K562 (cell line): ENCODE measurements at regions not wholly inside any gene's neighbourhood (a gene's known extent, or its start where the extent isn't known, plus 50 kb on each side); places are given as distances from the start of the nearest gene placed in this dataset.

Experiments
- ATAC-seq: fragments of 200-7000 bp; cut with Tn5 transposase; 3 replicates; pipeline ENCODE4 v1.9.1; 2020; ENCODE audit warnings: moderate library complexity
- BruUV-seq: library from RNA; stranded (reverse); fragments of 400-500 nt; replicated peaks from 2 replicates; lab custom pipeline; 2021; lab: Mats Ljungman, UMichigan
- CTCF ChIA-PET: fragments of 300-600 bp; formaldehyde crosslinking; extraction: SDS; loops from one replicate; lab custom pipeline; 2021; ENCODE audit warnings: low intra/inter-chr PET ratio; lab: Yijun Ruan, JAX
- POLR2A ChIA-PET: fragments of 300-600, 350-650 bp; sonication (Branson Sonifier 250); formaldehyde crosslinking; extraction: SDS; loops from one replicate; lab custom pipeline; 2021; ENCODE audit warnings: antibody characterized with exemption, inconsistent platforms; lab: Yijun Ruan, JAX
- DNase-seq, 4 experiments: peaks; one replicate each; pipeline versions ENCODE4 v3.0.0 to v3.0.0-alpha.2; 2011 to 2018; ENCODE audit warnings: low spot score in 3 of 4, mixed read lengths in 3 of 4; ENCODE audit errors: extremely low read depth in 1 of 4
- FAIRE-seq: peaks from 2 replicates; lab custom pipeline; 2011; peaks lifted over from hg19 to GRCh38; lab: Jason Lieb, UNC
- H2AFZ ChIP-seq: 2 replicates; pipeline ENCODE4 v1.6.0; 2011; ENCODE audit warnings: low read depth, low read length, control low read depth, inconsistent platforms
- H3K27ac ChIP-seq: fragments of 200-600 bp; 3 replicates; pipeline ENCODE4 v1.8.0; 2011; ENCODE audit warnings: low read depth, mild to moderate bottlenecking, control low read depth, inconsistent platforms, low read length, moderate library complexity, mixed read lengths; ENCODE audit errors: extremely low read depth
- H3K27me3 ChIP-seq, 2 experiments: fragments of 300-600 bp in 1 of 2; 2 replicates in 1 of 2; 3 replicates in 1 of 2; pipeline versions ENCODE4 v1.6.0 to v1.8.0; 2011; ENCODE audit warnings: inconsistent platforms in 2 of 2, low read length in 2 of 2, mild to moderate bottlenecking in 1 of 2, mixed read lengths in 1 of 2, moderate library complexity in 1 of 2; ENCODE audit not compliant: control insufficient read depth in 2 of 2, insufficient read depth in 2 of 2
- H3K36me3 ChIP-seq: fragments of 300-600 bp; 3 replicates; pipeline ENCODE4 v1.8.0; 2011; ENCODE audit warnings: mild to moderate bottlenecking, low read length, inconsistent platforms; ENCODE audit not compliant: control insufficient read depth, insufficient read depth
- H3K4me1 ChIP-seq, 2 experiments: fragments of 200-600 bp in 1 of 2; replicated peaks in 1 of 2; 2 replicates in 1 of 2; 3 replicates in 1 of 2; pipeline versions ENCODE4 v1.5.1 to v1.8.0; 2011; ENCODE audit warnings: inconsistent platforms in 2 of 2, low read length in 2 of 2, mild to moderate bottlenecking in 1 of 2, mixed read lengths in 1 of 2, moderate library complexity in 1 of 2; ENCODE audit not compliant: control insufficient read depth in 2 of 2, insufficient read depth in 2 of 2
- H3K4me2 ChIP-seq: 2 replicates; pipeline ENCODE4 v1.6.1; 2011; ENCODE audit warnings: low read length, control low read depth, inconsistent platforms, mixed read lengths; ENCODE audit not compliant: insufficient read depth
- H3K4me3 ChIP-seq: fragments of 200-600 bp; sonication (generic), shearing (Covaris generic); 2 replicates; pipeline ENCODE4 v1.5.1; 2016; ENCODE audit warnings: control low read depth, inconsistent platforms
- H3K79me2 ChIP-seq: fragments of 200-600 bp; 3 replicates; pipeline ENCODE4 v1.8.0; 2011; ENCODE audit warnings: low read length, inconsistent platforms; ENCODE audit not compliant: control insufficient read depth, insufficient read depth
- H3K9ac ChIP-seq, 2 experiments: 2 replicates each; pipeline versions ENCODE4 v1.6.0 to v1.6.1; 2011; ENCODE audit warnings: low read depth in 2 of 2, low read length in 2 of 2, control low read depth in 1 of 2, inconsistent platforms in 1 of 2, mild to moderate bottlenecking in 1 of 2, mixed read lengths in 1 of 2; ENCODE audit not compliant: insufficient read depth in 1 of 2
- H3K9me1 ChIP-seq: one replicate; pipeline ENCODE4 v1.6.0; 2011; ENCODE audit warnings: inconsistent platforms, mild to moderate bottlenecking, low read length, moderate library complexity; ENCODE audit not compliant: control insufficient read depth, insufficient read depth
- H3K9me3 ChIP-seq: replicated peaks from 2 replicates; pipeline ENCODE4 v1.5.1; 2011; ENCODE audit warnings: low read depth, low read length, inconsistent platforms; ENCODE audit not compliant: control insufficient read depth, insufficient read depth
- H4K20me1 ChIP-seq: replicated peaks from 2 replicates; pipeline ENCODE4 v1.6.1; 2011; ENCODE audit warnings: low read length, inconsistent platforms, mixed read lengths; ENCODE audit not compliant: control insufficient read depth, insufficient read depth
- PCBP1 ChIP-seq: fragments of 200-400 bp; formaldehyde crosslinking; IDR thresholded peaks from 2 replicates; pipeline ENCODE4 v1.6.1; 2018; ENCODE audit warnings: mild to moderate bottlenecking, low read depth, low read length; ENCODE audit not compliant: poor library complexity, severe bottlenecking
- SUPT5H ChIP-seq: fragments of 450-650 bp; IDR thresholded peaks from 2 replicates; pipeline ENCODE4 v1.6.1; 2016
- TAF1 ChIP-seq: IDR thresholded peaks from 2 replicates; pipeline ENCODE4 v1.6.1; 2011; ENCODE audit warnings: mild to moderate bottlenecking, low read length, moderate library complexity; ENCODE audit not compliant: insufficient read depth, control insufficient read depth, severe bottlenecking; ENCODE audit errors: extremely low read depth
- WGBS: fragments of 100-300 bp; shearing (Covaris generic); methylation state at CpG from one replicate; pipeline ENCODE4 v1.1.6; 2016; ENCODE audit warnings: low coverage, mixed read lengths; ENCODE audit not compliant: insufficient coverage; ENCODE audit errors: missing lambda C conversion rate; 5-methylcytosine and 5-hydroxymethylcytosine counted together
- in situ Hi-C: fragments of 300-500 bp; cut with MboI; formaldehyde crosslinking; loops from 4 replicates; pipeline ENCODE4 v1.15.0; 2018; ENCODE audit warnings: inconsistent platforms, mixed read lengths
- intact Hi-C: fragments of 100-400 bp; cut with micrococcal nuclease; formaldehyde crosslinking; loops from 2 replicates; pipeline ENCODE4 v1.14.2; 2022

DNA sequence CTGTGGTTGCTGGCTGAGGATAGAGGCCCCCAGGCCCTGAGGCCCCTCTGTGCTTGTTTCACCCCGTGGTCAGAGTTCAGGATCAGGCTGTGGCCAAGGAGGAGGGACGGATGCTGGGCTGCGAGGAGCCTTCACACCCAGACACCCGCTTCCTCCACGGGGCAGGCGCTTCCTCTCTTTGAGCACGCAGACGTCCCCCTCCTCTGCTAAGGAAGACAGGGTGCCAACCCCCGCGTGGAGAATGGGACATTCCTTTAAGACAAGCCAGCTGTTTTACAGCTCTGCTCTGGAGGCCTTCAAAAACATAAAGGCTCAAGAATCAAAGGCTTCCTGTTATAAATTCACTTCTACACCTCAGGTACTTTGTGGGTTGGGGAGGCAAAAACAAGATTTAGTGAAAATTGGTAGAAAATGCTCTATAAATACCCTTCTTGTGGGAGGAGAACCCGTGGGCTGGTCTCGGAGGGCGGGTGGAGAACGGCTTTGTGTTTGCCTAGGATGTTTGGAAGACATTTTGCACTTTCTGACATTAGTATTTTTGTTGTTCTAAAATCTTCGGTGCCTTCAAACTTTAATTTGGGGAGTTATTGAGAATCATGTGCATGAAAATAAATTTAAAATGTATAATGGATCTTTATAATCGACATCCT is 60.8 kb upstream of the FOXF1 start:
- Histone ChIP-seq H4K20me1 (no peaks in the 10 kb centered on the region), H3K4me2 (no peak overlapping the region), H3K9me1 (peaks cover 2% of the 10 kb centered on the region), H3K27ac (no peak overlapping the region), H3K79me2 (no peaks in the 10 kb centered on the region), H3K27me3 (peaks cover 9 to 30% of the 10 kb centered on the region in 2 experiments; a peak in 4 of 5 replicates), H3K36me3 (no peaks in the 10 kb centered on the region), H3K4me1 (no peaks in the 10 kb centered on the region), H3K9ac (no peak overlapping the region), H3K9me3 (no peaks in the 10 kb centered on the region), H2AFZ (no peak overlapping the region), H3K4me3 (no peak overlapping the region)
- no peak for ATAC-seq
- POLR2A ChIA-PET: no interaction called here
- intact Hi-C loops (no loop called here), in situ Hi-C loops (no loop called here)
- TF ChIP-seq PCBP1: no peak
- BruUV-seq: no TSS peak
- no peak for DNase-seq
- no peak for FAIRE-seq
- CTCF ChIA-PET: no interaction called here
- 2% methylated on average over 16 of the region's 16 CpGs for WGBS

DNA sequence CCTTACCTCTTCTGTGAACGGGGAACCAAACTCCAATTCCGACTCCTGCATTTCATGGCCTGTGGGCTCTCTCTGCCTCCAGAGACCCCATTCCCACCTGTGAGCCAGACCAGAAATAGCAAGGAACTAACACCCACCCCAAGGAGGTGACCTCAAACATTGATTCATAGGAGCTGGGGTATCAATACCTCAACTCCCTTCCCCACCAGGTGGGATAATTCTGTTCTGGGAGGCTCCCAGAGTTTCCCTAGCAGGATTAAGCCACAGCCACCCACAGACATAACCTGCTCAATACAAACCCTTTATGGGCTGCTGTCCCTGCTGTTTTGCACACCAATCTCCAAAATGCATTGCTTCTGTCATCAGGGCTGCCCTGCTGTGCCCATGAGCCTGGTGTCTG is 59.6 kb upstream of the FOXF1 start:
- H3K36me3 ChIP-seq: no peaks in the 10 kb centered on the region
- POLR2A ChIA-PET: no interaction called here
- ATAC-seq (no peak), DNase-seq (no peak), FAIRE-seq (no peak)
- H3K4me2 ChIP-seq: no peak overlapping the region
- no peak overlapping the region for H3K4me3 ChIP-seq
- no TSS peak for BruUV-seq
- no peaks in the 10 kb centered on the region for H3K4me1 ChIP-seq
- CTCF ChIA-PET: no interaction called here
- H2AFZ ChIP-seq: no peak overlapping the region
- peaks cover 9 to 39% of the 10 kb centered on the region in 2 experiments; a peak in 4 of 5 replicates for H3K27me3 ChIP-seq
- H3K9me3 ChIP-seq: no peaks in the 10 kb centered on the region
- in situ Hi-C loops: no loop called here
- no peaks in the 10 kb centered on the region for H3K79me2 ChIP-seq
- H4K20me1 ChIP-seq: no peaks in the 10 kb centered on the region
- 0% methylated on average over 2 of the region's 2 CpGs for WGBS
- H3K9ac ChIP-seq: no peak overlapping the region
- TF ChIP-seq SUPT5H: no peak
- TF ChIP-seq TAF1: no peak
- H3K9me1 ChIP-seq: peaks cover 2% of the 10 kb centered on the region
- no peak overlapping the region for H3K27ac ChIP-seq
- intact Hi-C loops: no loop called here
